Mammary epithelial cell (primary cell): ENCODE measurements at regions not wholly inside any gene's neighbourhood (a gene's known extent, or its start where the extent isn't known, plus 50 kb on each side); places are given as distances from the start of the nearest gene placed in this dataset.

Experiments used
- CTCF ChIP-seq, 2 donors: IDR thresholded peaks in 1 of 2; conservative IDR thresholded peaks in 1 of 2; 2 replicates each; pipeline ENCODE4 v1.5.1; 2011 to 2012; ENCODE audit warnings: inconsistent platforms in 2 of 2, low read length in 2 of 2, mild to moderate bottlenecking in 2 of 2, control low read depth in 1 of 2, low read depth in 1 of 2; ENCODE audit not compliant: insufficient read depth in 1 of 2; ENCODE audit errors: extremely low read depth in 1 of 2
- EZH2 ChIP-seq: IDR thresholded peaks from 2 replicates; pipeline ENCODE4 v1.6.1; 2012; ENCODE audit warnings: low read length, inconsistent platforms, borderline replicate concordance

GRCh38 chr3:182650568-182651128 is 142.7 kb upstream of the ATP11B start:
- TF ChIP-seq CTCF (conservative IDR thresholded peaks at IDR 0.05 in 1 of 2, IDR thresholded peaks at IDR 0.05 in 1 of 2; ENCODE audit: extremely low read depth in 1 of 2, insufficient read depth in 1 of 2, low read depth in 1 of 2, low read length in 2 of 2) (no peak), EZH2 (no peak)
